Activated CD8-positive, alpha-beta memory T cell treated with anti-CD3 and anti-CD28 coated beads for 1 hour (primary cell): ENCODE measurements at regions not wholly inside any gene's neighbourhood (a gene's known extent, or its start where the extent isn't known, plus 50 kb on each side); places are given as distances from the start of the nearest gene placed in this dataset.

Experiments used
- DNase-seq, 2 donors: peaks; one replicate each; pipeline ENCODE4 v3.0.0-alpha.2; 2020; ENCODE audit warnings: low read depth in 1 of 2; ENCODE audit errors: extremely low read depth in 1 of 2

GRCh38 chr2:168373468-168373867 lies 82.6 kb upstream of the CERS6 start:
- no peak for DNase-seq

GRCh38 chr2:168375195-168375798 lies 80.8 kb upstream of the CERS6 start:
- no peak for DNase-seq

- no peak for DNase-seq
These were observed 77.0 kb upstream of the CERS6 start for GRCh38 chr2:168378960-168379669.

DNA sequence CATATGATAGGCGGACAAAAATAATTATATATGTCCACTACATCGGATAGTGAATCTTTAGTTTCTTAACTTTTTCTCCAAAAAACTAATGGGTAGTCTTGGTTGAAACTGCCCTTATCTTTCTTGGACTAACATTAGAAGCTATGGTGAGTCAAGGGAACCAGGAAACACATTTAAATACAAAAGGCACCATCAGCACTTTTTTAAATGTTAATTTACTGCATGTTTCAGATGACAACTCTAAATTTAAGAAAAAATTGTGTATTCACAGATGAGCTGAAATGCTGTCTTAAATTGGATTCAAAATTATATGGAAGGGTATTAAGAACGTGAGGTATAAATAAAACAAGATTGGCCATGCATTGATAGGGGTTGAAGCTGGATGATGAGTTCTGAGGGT lies 75.6 kb upstream of the CERS6 start:
- no peak for DNase-seq

DNA sequence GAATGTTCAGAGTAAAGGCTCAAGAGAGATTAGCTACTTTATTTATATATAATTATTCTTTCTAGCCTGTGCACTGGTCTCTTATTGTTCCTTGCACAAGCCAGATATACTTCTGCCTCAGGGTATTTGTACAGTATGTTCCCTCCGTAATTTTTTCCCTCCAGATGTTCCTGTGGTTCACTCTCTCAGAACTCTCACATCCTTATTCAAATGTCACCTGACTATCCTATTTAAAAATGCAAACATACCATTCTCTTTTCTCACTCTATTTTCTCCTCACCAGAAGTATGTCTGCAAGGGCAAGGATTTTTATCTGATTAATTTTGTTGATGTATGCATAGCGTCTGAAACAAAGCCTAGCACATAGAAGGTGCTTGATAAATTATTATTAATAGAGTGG lies 64.0 kb upstream of the CERS6 start:
- no peak for DNase-seq

- no peak for DNase-seq
These were observed 63.3 kb upstream of the CERS6 start for GRCh38 chr2:168392797-168393196.

DNA sequence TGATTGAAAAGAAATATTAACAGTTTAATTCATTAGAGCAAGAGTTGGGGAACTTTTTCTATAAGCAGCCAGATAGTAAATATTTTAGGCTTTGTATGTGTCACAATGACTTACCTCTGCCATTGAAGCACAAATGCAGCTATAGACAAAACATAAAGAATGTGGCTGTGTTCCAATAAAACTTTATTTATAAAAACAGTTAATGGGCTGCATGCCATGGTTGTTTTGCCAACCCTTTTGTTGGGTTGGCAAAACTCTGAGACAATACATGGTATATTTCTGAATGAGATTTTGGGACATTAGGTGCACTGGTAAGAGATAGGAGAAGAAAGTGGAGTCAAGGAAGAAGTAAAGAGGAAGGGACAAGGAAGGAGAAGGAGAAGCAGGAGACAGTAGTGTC lies 61.8 kb upstream of the CERS6 start:
- no peak for DNase-seq

GRCh38 chr2:168396131-168396530 lies 59.9 kb upstream of the CERS6 start:
- DNase-seq = no peak

DNA sequence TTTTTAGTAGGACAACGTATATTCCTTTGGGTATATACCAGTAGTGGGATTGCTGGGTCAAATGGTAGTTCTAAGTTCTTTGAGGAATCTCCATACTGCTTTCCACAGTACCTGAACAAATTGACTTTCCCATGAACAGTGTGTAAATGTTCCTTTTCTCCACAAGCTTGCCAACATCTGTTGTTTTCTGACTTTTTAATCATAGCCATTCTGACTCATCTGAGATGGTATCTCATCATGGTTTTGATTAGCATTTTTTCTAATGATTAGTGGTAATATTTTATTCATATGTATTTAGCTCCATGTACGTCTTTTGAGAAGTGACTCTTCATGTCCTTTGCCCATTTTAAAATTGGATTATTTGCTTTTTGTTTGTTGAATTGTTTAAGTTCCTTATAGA lies 58.4 kb upstream of the CERS6 start:
- DNase-seq = no peak

- DNase-seq = no peak
These were observed 55.0 kb upstream of the CERS6 start for GRCh38 chr2:168401048-168401556.

- no peak for DNase-seq
These were observed 54.3 kb upstream of the CERS6 start for GRCh38 chr2:168401771-168402170.

DNA sequence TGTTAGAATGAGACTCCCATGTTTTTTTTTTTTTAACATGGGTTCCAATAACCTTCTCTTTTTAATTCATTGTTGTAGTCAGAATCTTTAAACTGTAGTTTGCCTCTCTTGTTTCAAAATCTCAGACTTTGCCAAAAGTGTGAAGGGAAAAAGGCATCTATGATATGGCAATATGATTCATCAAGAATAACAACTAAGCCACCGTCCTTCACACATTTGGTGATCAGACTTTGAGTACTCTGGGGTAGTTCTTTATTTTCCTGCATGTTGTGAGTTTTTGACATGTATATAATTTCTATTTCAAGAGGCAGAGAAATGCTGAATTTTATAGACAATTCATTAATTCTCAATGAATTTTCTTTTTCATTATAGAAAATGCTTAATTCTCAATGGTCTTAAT lies 53.5 kb upstream of the CERS6 start:
- DNase-seq = no peak

GRCh38 chr2:168403736-168404135 lies 52.3 kb upstream of the CERS6 start:
- DNase-seq = no peak

GRCh38 chr2:168404764-168405163 lies 51.3 kb upstream of the CERS6 start:
- DNase-seq = no peak
